ENCODE measurements at regions not wholly inside any gene's neighbourhood (a gene's known extent, or its start where the extent isn't known, plus 50 kb on each side); places are given as distances from the start of the nearest gene placed in this dataset.

- Histone ChIP-seq H3K27me3 (ENCODE audit: insufficient read depth, low read length) (no peaks in the 10 kb centered on the region), H3K23me2 (ENCODE audit: insufficient read length, low read depth, low read length, poor library complexity, severe bottlenecking) (no peaks in the 10 kb centered on the region), H2AK5ac (ENCODE audit: insufficient read length, low read length) (no peak overlapping the region), H2BK120ac (ENCODE audit: low read depth, low read length, poor library complexity, severe bottlenecking) (no peak overlapping the region), H2BK12ac (ENCODE audit: insufficient read length, low read depth, low read length) (no peak overlapping the region), H3K4me1 (ENCODE audit: insufficient read depth, low read length) (no peaks in the 10 kb centered on the region), H3K9me3 (ENCODE audit: control insufficient read depth, low read depth, low read length) (no peaks in the 10 kb centered on the region), H3K14ac (ENCODE audit: insufficient read depth, low read length) (no peak overlapping the region), H4K91ac (ENCODE audit: insufficient read length, low read depth, low read length) (no peak overlapping the region), H3K79me1 (ENCODE audit: insufficient read depth, low read depth, low read length, poor library complexity, severe bottlenecking) (no peaks in the 10 kb centered on the region), H3K4ac (ENCODE audit: low read depth, low read length) (no peak overlapping the region), H4K8ac (replicated peaks; ENCODE audit: insufficient read length, low read depth, low read length) (no peak overlapping the region), H3T11ph (ENCODE audit: low read length) (no peak overlapping the region), H3K27ac (ENCODE audit: insufficient read length, low read depth, low read length) (no peak overlapping the region), H3K9ac (ENCODE audit: extremely low read depth, insufficient read length, low read length) (no peak overlapping the region), H4K20me1 (ENCODE audit: control insufficient read depth, insufficient read depth, insufficient read length) (no peaks in the 10 kb centered on the region), H4K5ac (ENCODE audit: insufficient read length, low read depth, low read length) (no peak overlapping the region), H2BK15ac (ENCODE audit: low read depth, low read length) (no peak overlapping the region), H2BK5ac (ENCODE audit: insufficient read length, low read length) (no peak overlapping the region), H3K56ac (ENCODE audit: insufficient read length, low read depth, low read length) (no peak overlapping the region), H3K4me2 (ENCODE audit: insufficient read depth, insufficient read length, low read length) (no peak overlapping the region), H3K18ac (ENCODE audit: insufficient read length, low read depth, low read length) (no peak overlapping the region), H3K23ac (ENCODE audit: insufficient read length, low read depth, low read length) (no peak overlapping the region), H2AFZ (ENCODE audit: low read length) (no peak overlapping the region), H3K79me2 (ENCODE audit: insufficient read depth, low read length) (no peaks in the 10 kb centered on the region), H2BK20ac (ENCODE audit: low read depth, low read length, poor library complexity, severe bottlenecking) (no peak overlapping the region)
- Mint-ChIP-seq H3K27me3 (ENCODE audit: low read depth) (no peaks in the 10 kb centered on the region), H3K27ac (no peak overlapping the region; a peak in 1 of 7 replicates), H3K4me1 (peaks cover 8 to 11% of the 10 kb centered on the region in 2 experiments), H3K4me3 (no peak overlapping the region), H3K36me3 (ENCODE audit: insufficient read depth in 1 of 3, low read depth in 3 of 3) (no peaks in the 10 kb centered on the region; a peak in 1 of 7 replicates), H3K9me3 (no peaks in the 10 kb centered on the region)
- no CpG with 5 or more reads among the region's 3 CpGs for WGBS (ENCODE audit: extremely low coverage, insufficient read length, low lambda C conversion rate)
- DNase-seq = no peak
- TF ChIP-seq CTCF (conservative IDR thresholded peaks at IDR 0.05) = no peak
Measured at GRCh38 chr5:124279146-124279876, 467.1 kb downstream of the ZNF608 start.
